ENCODE measurements at regions not wholly inside any gene's neighbourhood (a gene's known extent, or its start where the extent isn't known, plus 50 kb on each side); places are given as distances from the start of the nearest gene placed in this dataset.

GRCh38 chr1:101745551-101746270, 251.0 kb downstream of the OLFM3 start:
- no peak for TF ChIP-seq SMC3 (IDR thresholded peaks at IDR 0.05)
- TF ChIP-seq ZFP36 (IDR thresholded peaks at IDR 0.05; ENCODE audit: borderline replicate concordance, partially characterized antibody): no peak
- no peak for TF ChIP-seq JUN (IDR thresholded peaks at IDR 0.05)
- no peak for TF ChIP-seq CTCF (IDR thresholded peaks at IDR 0.05)
- no peak for TF ChIP-seq USF2 (IDR thresholded peaks at IDR 0.05)
- no peak for TF ChIP-seq ZC3H11A (IDR thresholded peaks at IDR 0.05)
- no peak for TF ChIP-seq REST (IDR thresholded peaks at IDR 0.05)

Measured in A549 (cell line).